HepG2 (cell line): ENCODE measurements at regions not wholly inside any gene's neighbourhood (a gene's known extent, or its start where the extent isn't known, plus 50 kb on each side); places are given as distances from the start of the nearest gene placed in this dataset.

Source experiments
- ATAC-seq: fragments of 200-7000 bp; cut with Tn5 transposase; 3 replicates; pipeline ENCODE4 v1.9.1; 2020; ENCODE audit warnings: mild to moderate bottlenecking, moderate library complexity
- BruUV-seq: library from RNA; stranded (reverse); fragments of 400-500 nt; replicated peaks from 2 replicates; lab custom pipeline; 2021; lab: Mats Ljungman, UMichigan
- CTCF ChIA-PET: fragments of 300-600 bp; formaldehyde crosslinking; extraction: SDS; loops from one replicate; lab custom pipeline; 2021; ENCODE audit warnings: low total read pairs, inconsistent platforms, low intra/inter-chr PET ratio; lab: Yijun Ruan, JAX
- POLR2A ChIA-PET: fragments of 350-600 bp; sonication (Branson Sonifier 250); formaldehyde crosslinking; loops from one replicate; lab custom pipeline; 2020; ENCODE audit warnings: antibody characterized with exemption, inconsistent platforms; lab: Yijun Ruan, JAX
- DNase-seq: peaks from one replicate; pipeline ENCODE4 v3.0.0-alpha.2; 2015; ENCODE audit warnings: low spot score
- FAIRE-seq: peaks from 3 replicates; lab custom pipeline; 2011; peaks lifted over from hg19 to GRCh38; lab: Jason Lieb, UNC
- H2AFZ ChIP-seq: one replicate; pipeline ENCODE4 v1.6.1; 2011; ENCODE audit warnings: low read length, inconsistent platforms
- H3K27ac ChIP-seq: fragments of 300-600 bp; 3 replicates; pipeline ENCODE4 v1.8.0; 2011; ENCODE audit warnings: mixed run types, mild to moderate bottlenecking, mixed read lengths, low read length, inconsistent platforms; ENCODE audit not compliant: insufficient read depth; ENCODE audit errors: extremely low read length
- H3K27me3 ChIP-seq, 2 experiments: fragments of 200-600 bp in 1 of 2; 2 replicates in 1 of 2; 3 replicates in 1 of 2; pipeline versions ENCODE4 v1.6.0 to v1.8.0; 2011; ENCODE audit warnings: low read length in 2 of 2, mild to moderate bottlenecking in 2 of 2, moderate library complexity in 2 of 2, inconsistent platforms in 1 of 2; ENCODE audit not compliant: insufficient read depth in 2 of 2, control insufficient read depth in 1 of 2
- H3K36me3 ChIP-seq, 2 experiments: fragments of 200-600 bp in 1 of 2; replicated peaks in 1 of 2; 2 replicates in 1 of 2; 3 replicates in 1 of 2; pipeline versions ENCODE4 v1.5.1 to v1.8.0; 2011; ENCODE audit warnings: low read length in 2 of 2, inconsistent platforms in 1 of 2; ENCODE audit not compliant: insufficient read depth in 2 of 2, control insufficient read depth in 1 of 2
- H3K4me1 ChIP-seq: 2 replicates; pipeline ENCODE4 v1.5.1; 2012; ENCODE audit warnings: low read length, inconsistent platforms; ENCODE audit not compliant: insufficient read depth
- H3K4me2 ChIP-seq: 2 replicates; pipeline ENCODE4 v1.6.0; 2011; ENCODE audit warnings: low read depth, low read length, inconsistent platforms
- H3K4me3 ChIP-seq, 3 experiments: fragments of 200-600 bp in 1 of 3; sonication (generic), shearing (Covaris generic) in 1 of 3; replicated peaks in 1 of 3; 2 replicates each; pipeline ENCODE4 v1.5.1; 2011 to 2016; ENCODE audit warnings: low read length in 3 of 3, inconsistent platforms in 2 of 3, low read depth in 2 of 3, mild to moderate bottlenecking in 2 of 3, control low read depth in 1 of 3, mixed read lengths in 1 of 3; ENCODE audit not compliant: insufficient read depth in 1 of 3
- H3K79me2 ChIP-seq: one replicate; pipeline ENCODE4 v1.6.1; 2011; ENCODE audit warnings: low read length, inconsistent platforms; ENCODE audit not compliant: insufficient read depth
- H3K9ac ChIP-seq: 2 replicates; pipeline ENCODE4 v1.6.0; 2011; ENCODE audit warnings: mild to moderate bottlenecking, low read depth, low read length, inconsistent platforms; ENCODE audit not compliant: insufficient read depth
- H3K9me3 ChIP-seq: 2 replicates; pipeline ENCODE4 v1.5.1; 2012; ENCODE audit warnings: mild to moderate bottlenecking, low read length
- H4K20me1 ChIP-seq: 2 replicates; pipeline ENCODE4 v1.6.0; 2011; ENCODE audit warnings: inconsistent platforms, mild to moderate bottlenecking, low read length, moderate library complexity; ENCODE audit not compliant: insufficient read depth
- AGO1 ChIP-seq: fragments of 200-400 bp; formaldehyde crosslinking; IDR thresholded peaks from 2 replicates; pipeline ENCODE4 v1.6.1; 2017; ENCODE audit warnings: mild to moderate bottlenecking, low read depth, low read length, moderate library complexity; ENCODE audit not compliant: poor library complexity, severe bottlenecking
- ETV5 ChIP-seq: IDR thresholded peaks from 2 replicates; pipeline ENCODE4 v1.6.1; 2018; ENCODE audit warnings: missing biosample characterization, missing genetic modification reagents, inconsistent platforms, borderline replicate concordance
- FUBP1 ChIP-seq: sonication (generic); formaldehyde crosslinking; IDR thresholded peaks from 2 replicates; pipeline ENCODE4 v1.5.1; 2020; ENCODE audit warnings: missing genetic modification reagents, mild to moderate bottlenecking, borderline replicate concordance
- HMG20A ChIP-seq: IDR thresholded peaks from 2 replicates; pipeline ENCODE4 v1.6.1; 2016; ENCODE audit warnings: borderline replicate concordance
- MBD4 ChIP-seq: IDR thresholded peaks from 2 replicates; pipeline ENCODE4 v1.6.1; 2012; ENCODE audit warnings: low read length, inconsistent platforms, borderline replicate concordance
- RBFOX2 ChIP-seq: fragments of 200-400 bp; formaldehyde crosslinking; IDR thresholded peaks from 2 replicates; pipeline ENCODE4 v1.6.1; 2017; ENCODE audit warnings: low read depth, mild to moderate bottlenecking, low read length
- RBM22 ChIP-seq: fragments of 200-400 bp; formaldehyde crosslinking; optimal IDR thresholded peaks from 2 replicates; pipeline ENCODE3; 2017; ENCODE audit warnings: mild to moderate bottlenecking, low read length, moderate library complexity
- RFX1 ChIP-seq: fragments of 450-650 bp; IDR thresholded peaks from 2 replicates; pipeline ENCODE4 v1.6.1; 2017
- TSC22D2 ChIP-seq: sonication (generic); formaldehyde crosslinking; IDR thresholded peaks from 2 replicates; pipeline ENCODE4 v1.5.1; 2020; ENCODE audit warnings: missing genetic modification reagents, mild to moderate bottlenecking, borderline replicate concordance
- ZFAT ChIP-seq: sonication (generic); formaldehyde crosslinking; conservative IDR thresholded peaks from 2 replicates; pipeline ENCODE4 v1.8.1; 2023; ENCODE audit warnings: missing genetic modification reagents, inconsistent platforms
- ZNF83 ChIP-seq: sonication (generic); formaldehyde crosslinking; IDR thresholded peaks from 2 replicates; pipeline ENCODE4 v1.4.0; 2020; ENCODE audit warnings: missing genetic modification reagents, mild to moderate bottlenecking, borderline replicate concordance
- WGBS: methylation state at CpG from one replicate; pipeline ENCODE4 v1.1.6; 2017; ENCODE audit warnings: low lambda C conversion rate; 5-methylcytosine and 5-hydroxymethylcytosine counted together
- in situ Hi-C: cut with HindIII; loops from 2 replicates; pipeline ENCODE4 v1.10.0; 2017; ENCODE audit warnings: low pct_unique_long_range_greater_than_20kb; ENCODE audit not compliant: extremely low pct_ligation_motif_present
- intact Hi-C: fragments of 100-400 bp; cut with micrococcal nuclease; formaldehyde crosslinking; loops from one replicate; pipeline ENCODE4 v1.10.0; 2022; ENCODE audit not compliant: unreplicated experiment

- ChIA-PET POLR2A (no interaction called here), CTCF (no interaction called here)
- DNase-seq, result no peak
- no peaks in the 10 kb centered on the region for H3K4me1 ChIP-seq
- no peak for FAIRE-seq
- TF ChIP-seq AGO1 (no peak), ETV5 (CRISPR knock-in tag) (no peak), MBD4 (no peak)
- H3K4me3 ChIP-seq, result no peak overlapping the region
- H3K9ac ChIP-seq, result no peak overlapping the region
- H3K79me2 ChIP-seq, result no peaks in the 10 kb centered on the region
- H2AFZ ChIP-seq, result no peak overlapping the region
- no peaks in the 10 kb centered on the region for H3K36me3 ChIP-seq
- 56% methylated on average over 3 of the region's 3 CpGs for whole genome bisulfite sequencing
- BruUV-seq, result no TSS peak
- H4K20me1 ChIP-seq, result no peaks in the 10 kb centered on the region
- H3K4me2 ChIP-seq, result no peak overlapping the region
- ATAC-seq, result no peak
- H3K9me3 ChIP-seq, result no peaks in the 10 kb centered on the region
- no peak overlapping the region for H3K27ac ChIP-seq
- in situ Hi-C loops (no loop called here), intact Hi-C loops (no loop called here)
- H3K27me3 ChIP-seq, result peaks cover 2 to 7% of the 10 kb centered on the region in 2 experiments; a peak in 1 of 5 replicates
These were observed 65.8 kb upstream of the TMPO start for GRCh38 chr12:98449584-98449983.

DNA sequence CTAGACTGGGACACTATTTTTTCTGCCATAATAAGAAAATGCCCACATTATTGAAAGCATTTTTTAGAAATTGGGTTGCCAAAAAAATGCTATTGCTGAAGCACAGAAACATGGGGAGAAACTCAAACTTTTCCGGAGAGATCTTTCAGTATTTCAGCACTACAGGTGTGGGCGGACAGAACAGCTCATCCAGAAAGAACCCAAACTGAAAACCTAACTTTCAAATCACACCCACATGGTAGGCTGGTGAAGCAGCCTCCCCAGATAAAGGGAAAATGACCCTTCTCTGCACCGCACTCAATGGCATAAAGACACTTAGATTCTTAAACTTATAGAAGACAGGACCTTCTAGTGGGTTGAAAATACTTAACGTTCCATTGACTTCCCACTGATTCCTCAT, 62.3 kb upstream of the TMPO start:
- H3K9me3 ChIP-seq, result no peaks in the 10 kb centered on the region
- peaks cover 7% of the 10 kb centered on the region for H3K4me1 ChIP-seq
- no TSS peak for BruUV-seq
- H2AFZ ChIP-seq, result no peak overlapping the region
- no peak for FAIRE-seq
- in situ Hi-C loops, result no loop called here
- no peak for ATAC-seq
- no peaks in the 10 kb centered on the region for H3K79me2 ChIP-seq
- no peak for DNase-seq
- intact Hi-C loops, result no loop called here
- no peaks in the 10 kb centered on the region for H3K36me3 ChIP-seq
- H3K4me2 ChIP-seq, result no peak overlapping the region
- no peaks in the 10 kb centered on the region for H4K20me1 ChIP-seq
- peaks cover 0 to 12% of the 10 kb centered on the region in 2 experiments; a peak in 2 of 5 replicates for H3K27me3 ChIP-seq
- no peak for TF ChIP-seq HMG20A (CRISPR knock-in tag)
- TF ChIP-seq ZFAT (CRISPR knock-in tag), result no peak
- no peak for TF ChIP-seq ZNF83 (CRISPR knock-in tag)
- TF ChIP-seq RBM22, result no peak
- TF ChIP-seq RFX1, result no peak
- no peak for TF ChIP-seq TSC22D2
- no peak for TF ChIP-seq RBFOX2
- no peak for TF ChIP-seq FUBP1 (CRISPR knock-in tag)
- ChIA-PET POLR2A (no interaction called here), CTCF (no interaction called here)
- H3K9ac ChIP-seq, result no peak overlapping the region
- no peak overlapping the region for H3K27ac ChIP-seq
- no peak overlapping the region for H3K4me3 ChIP-seq
- WGBS, result 73% methylated on average over 4 of the region's 4 CpGs
